GM12878 (cell line): ENCODE measurements at regions not wholly inside any gene's neighbourhood (a gene's known extent, or its start where the extent isn't known, plus 50 kb on each side); places are given as distances from the start of the nearest gene placed in this dataset.

Source experiments
- ATAC-seq: fragments of 200-7000 bp; cut with Tn5 transposase; 3 replicates; pipeline ENCODE4 v1.9.1; 2020; ENCODE audit warnings: mild to moderate bottlenecking, moderate library complexity
- BruUV-seq: library from RNA; stranded (reverse); fragments of 400-500 nt; replicated peaks from 2 replicates; lab custom pipeline; 2021; lab: Mats Ljungman, UMichigan
- CTCF ChIA-PET: fragments of 300-600 bp; sonication (Branson Sonifier 250); formaldehyde crosslinking; extraction: SDS; loops from one replicate; lab custom pipeline; 2021; ENCODE audit warnings: inconsistent platforms; lab: Yijun Ruan, JAX
- POLR2A ChIA-PET: fragments of 350-600 bp; formaldehyde crosslinking; extraction: SDS; loops from one replicate; lab custom pipeline; 2021; ENCODE audit warnings: inconsistent platforms; lab: Charles Lee
- RAD21 ChIA-PET: fragments of 300-600 bp; sonication (Branson Sonifier 250); formaldehyde crosslinking; loops from one replicate; lab custom pipeline; 2023; ENCODE audit warnings: antibody characterized with exemption; ENCODE audit not compliant: unreplicated experiment; lab: Charles Lee
- SMC1A ChIA-PET: fragments of 300-600 bp; sonication (Branson Sonifier 250); formaldehyde crosslinking; loops from one replicate; lab custom pipeline; 2023; ENCODE audit not compliant: unreplicated experiment, uncharacterized antibody; lab: Charles Lee
- DNase-seq: peaks from one replicate; pipeline ENCODE4 v3.0.0-alpha.2; 2011; ENCODE audit warnings: low read depth, low spot score
- FAIRE-seq: peaks from 3 replicates; lab custom pipeline; 2011; peaks lifted over from hg19 to GRCh38; lab: Jason Lieb, UNC
- H2AFZ ChIP-seq: 2 replicates; pipeline ENCODE4 v1.6.0; 2011; ENCODE audit warnings: low read depth, low read length, control low read depth; ENCODE audit not compliant: control insufficient read depth
- H3K27ac ChIP-seq: 2 replicates; pipeline ENCODE4 v1.5.1; 2011; ENCODE audit warnings: control low read depth; ENCODE audit not compliant: control insufficient read depth, insufficient read depth
- H3K27me3 ChIP-seq, 2 experiments: replicated peaks in 1 of 2; 2 replicates each; pipeline versions ENCODE4 v1.6.0 to v1.6.1; 2011; ENCODE audit warnings: low read length in 1 of 2; ENCODE audit not compliant: control insufficient read depth in 2 of 2, insufficient read depth in 2 of 2
- H3K36me3 ChIP-seq, 2 experiments: 2 replicates each; pipeline ENCODE4 v1.5.1; 2011; ENCODE audit warnings: low read length in 1 of 2; ENCODE audit not compliant: control insufficient read depth in 2 of 2, insufficient read depth in 2 of 2
- H3K4me1 ChIP-seq: 2 replicates; pipeline ENCODE4 v1.6.1; 2011; ENCODE audit warnings: mild to moderate bottlenecking, low read length, moderate library complexity, mixed read lengths; ENCODE audit not compliant: control insufficient read depth, insufficient read depth
- H3K4me2 ChIP-seq: 2 replicates; pipeline ENCODE4 v1.6.0; 2011; ENCODE audit warnings: control low read depth; ENCODE audit not compliant: control insufficient read depth, insufficient read depth
- H3K4me3 ChIP-seq: fragments of 200-600 bp; sonication (generic); 2 replicates; pipeline ENCODE4 v1.5.1; 2016
- H3K79me2 ChIP-seq: 2 replicates; pipeline ENCODE4 v1.6.0; 2011; ENCODE audit warnings: low read length; ENCODE audit not compliant: control insufficient read depth, insufficient read depth
- H3K9ac ChIP-seq: 2 replicates; pipeline ENCODE4 v1.8.0; 2011; ENCODE audit warnings: low read length, control low read depth, mixed read lengths; ENCODE audit not compliant: control insufficient read depth, insufficient read depth
- H3K9me3 ChIP-seq: replicated peaks from 3 replicates; pipeline ENCODE4 v1.5.1; 2011; ENCODE audit warnings: mild to moderate bottlenecking, low read length; ENCODE audit not compliant: control insufficient read depth, insufficient read depth
- H4K20me1 ChIP-seq: 2 replicates; pipeline ENCODE4 v1.6.0; 2011; ENCODE audit not compliant: control insufficient read depth, insufficient read depth
- ASH2L ChIP-seq: fragments of 300-600, 200-600 bp; sonication (generic); IDR thresholded peaks from 2 replicates; pipeline ENCODE4 v1.6.1; 2017; ENCODE audit warnings: low read depth, mild to moderate bottlenecking, borderline replicate concordance
- BACH1 ChIP-seq: fragments of 450-650 bp; IDR thresholded peaks from 2 replicates; pipeline ENCODE4 v1.6.1; 2017; ENCODE audit warnings: mild to moderate bottlenecking, borderline replicate concordance
- EGR1 ChIP-seq, 2 experiments: IDR thresholded peaks; 1 replicate in 1 of 2; 2 replicates in 1 of 2; pipeline ENCODE4 v1.6.1; 2011 to 2012; ENCODE audit warnings: low read depth in 2 of 2, low read length in 2 of 2, borderline replicate concordance in 1 of 2, mild to moderate bottlenecking in 1 of 2, moderate library complexity in 1 of 2
- LARP7 ChIP-seq: fragments of 450-650 bp; IDR thresholded peaks from 2 replicates; pipeline ENCODE4 v1.6.1; 2017; ENCODE audit warnings: mild to moderate bottlenecking
- NFYA ChIP-seq: IDR thresholded peaks from 2 replicates; pipeline ENCODE4 v1.6.1; 2011; ENCODE audit warnings: low read depth, mild to moderate bottlenecking, low read length, improper control_type of control experiment, borderline replicate concordance
- PAX8 ChIP-seq: fragments of 450-650 bp; IDR thresholded peaks from 2 replicates; pipeline ENCODE4 v1.6.1; 2017; ENCODE audit warnings: mild to moderate bottlenecking, moderate library complexity
- YBX1 ChIP-seq: fragments of 450-650 bp; IDR thresholded peaks from 2 replicates; pipeline ENCODE4 v1.6.1; 2016; ENCODE audit warnings: antibody characterized with exemption
- ZZZ3 ChIP-seq: IDR thresholded peaks from 2 replicates; pipeline ENCODE4 v1.6.1; 2011; ENCODE audit warnings: low read depth; ENCODE audit not compliant: control insufficient read depth, insufficient read length
- WGBS: methylation state at CpG from one replicate; pipeline ENCODE4 v1.1.6; 2016; ENCODE audit warnings: low lambda C conversion rate; ENCODE audit not compliant: insufficient replicate concordance, insufficient coverage; ENCODE audit errors: missing lambda C conversion rate; 5-methylcytosine and 5-hydroxymethylcytosine counted together
- in situ Hi-C: fragments of 300-500 bp; cut with MboI; formaldehyde crosslinking; loops from 9 replicates; pipeline ENCODE4 v1.14.3; 2018; ENCODE audit warnings: mixed read lengths
- intact Hi-C: fragments of 100-400 bp; cut with micrococcal nuclease; formaldehyde crosslinking; loops from one replicate; pipeline ENCODE4 v1.14.2; 2022; ENCODE audit not compliant: unreplicated experiment
- TF ChIP-seq, protein P1 (sequence below): fragments of 450-650 bp; IDR thresholded peaks from 2 replicates; pipeline ENCODE4 v1.6.1; 2017; ENCODE audit warnings: antibody characterized with exemption, mild to moderate bottlenecking, moderate library complexity
- TF ChIP-seq, protein P2 (sequence below): IDR thresholded peaks from 2 replicates; pipeline ENCODE4 v1.6.1; 2012; ENCODE audit warnings: low read depth, low read length, improper control_type of control experiment

DNA sequence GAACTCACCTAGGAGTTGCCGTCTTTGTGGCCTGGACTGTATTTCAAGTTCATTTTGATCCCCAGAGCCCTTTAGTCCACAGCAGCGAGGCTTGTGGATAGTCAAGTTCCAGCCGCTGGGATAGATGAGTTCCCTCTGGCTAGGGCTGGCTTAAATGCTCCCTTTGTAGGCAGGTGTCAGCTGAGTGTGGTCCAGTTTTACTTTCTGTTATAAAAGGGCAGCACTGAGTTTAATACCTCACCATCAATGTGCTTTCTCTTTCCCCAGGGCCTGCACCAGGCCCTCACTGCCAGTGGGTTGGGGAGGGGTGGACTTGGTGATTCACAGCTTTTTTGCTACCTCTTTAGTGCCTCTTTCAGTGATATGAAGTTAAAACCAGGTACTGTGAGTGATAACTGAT, 188.2 kb downstream of the SLCO4C1 start:
- in situ Hi-C loops, result no loop called here
- H3K9me3 ChIP-seq, result no peaks in the 10 kb centered on the region
- 36% methylated on average over 3 of the region's 3 CpGs for WGBS
- no peaks in the 10 kb centered on the region for H4K20me1 ChIP-seq
- no peaks in the 10 kb centered on the region for H3K27me3 ChIP-seq
- H2AFZ ChIP-seq, result no peak overlapping the region
- H3K36me3 ChIP-seq, result no peaks in the 10 kb centered on the region
- no peak for DNase-seq
- CTCF ChIA-PET, result no interaction called here
- H3K79me2 ChIP-seq, result no peaks in the 10 kb centered on the region
- TF ChIP-seq ZZZ3 (no peak), BACH1 (no peak), NFYA (no peak), EGR1 (IDR thresholded peaks at IDR 0.05; ENCODE audit: borderline replicate concordance in 1 of 2, low read depth in 2 of 2, low read length in 2 of 2) (no peak)
- TF ChIP-seq, all 136 proteins: peak for 0
- Histone ChIP-seq H3K4me2 (no peak overlapping the region), H3K9ac (no peak overlapping the region), H3K27ac (no peak overlapping the region), H3K4me3 (no peak overlapping the region), H3K4me1 (no peaks in the 10 kb centered on the region)
- ChIA-PET SMC1A (no interaction called here), RAD21 (no interaction called here), POLR2A (no interaction called here)
- BruUV-seq, result no TSS peak
- ATAC-seq, result no peak; the same call in 2 of the 3 replicates
- FAIRE-seq, result no peak
- intact Hi-C loops, result no loop called here

DNA sequence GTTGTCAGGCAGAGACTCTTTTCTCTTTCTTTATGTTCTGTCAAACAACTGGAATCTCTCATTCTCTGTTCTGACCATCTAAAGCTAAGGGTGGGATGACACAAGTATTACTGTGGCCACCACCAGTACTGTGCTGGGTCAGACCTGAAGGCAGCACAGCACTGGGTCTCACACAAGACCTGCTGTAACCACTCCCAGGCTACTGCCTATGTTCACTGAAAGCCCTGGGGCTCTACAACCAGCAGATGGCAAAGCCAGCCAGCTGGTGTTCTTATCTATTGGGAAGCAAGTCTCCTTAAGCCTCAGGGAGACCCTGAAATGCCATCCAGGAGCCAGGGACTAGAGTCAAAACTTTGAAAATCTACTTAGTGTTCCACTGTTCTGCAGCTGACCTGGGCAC, 189.5 kb downstream of the SLCO4C1 start:
- Histone ChIP-seq H3K27me3 (no peaks in the 10 kb centered on the region), H3K4me3 (no peak overlapping the region), H4K20me1 (no peaks in the 10 kb centered on the region), H3K9me3 (no peaks in the 10 kb centered on the region), H3K79me2 (no peaks in the 10 kb centered on the region), H3K36me3 (no peaks in the 10 kb centered on the region), H3K4me1 (no peaks in the 10 kb centered on the region), H3K4me2 (no peak overlapping the region), H3K27ac (no peak overlapping the region), H2AFZ (no peak overlapping the region), H3K9ac (no peak overlapping the region)
- ChIA-PET CTCF (no interaction called here), POLR2A (no interaction called here), RAD21 (no interaction called here), SMC1A (no interaction called here)
- in situ Hi-C loops, result no loop called here
- DNase-seq (no peak), FAIRE-seq (no peak), ATAC-seq (no peak)
- intact Hi-C loops, result no loop called here
- BruUV-seq, result no TSS peak
- TF ChIP-seq, protein P1, sequence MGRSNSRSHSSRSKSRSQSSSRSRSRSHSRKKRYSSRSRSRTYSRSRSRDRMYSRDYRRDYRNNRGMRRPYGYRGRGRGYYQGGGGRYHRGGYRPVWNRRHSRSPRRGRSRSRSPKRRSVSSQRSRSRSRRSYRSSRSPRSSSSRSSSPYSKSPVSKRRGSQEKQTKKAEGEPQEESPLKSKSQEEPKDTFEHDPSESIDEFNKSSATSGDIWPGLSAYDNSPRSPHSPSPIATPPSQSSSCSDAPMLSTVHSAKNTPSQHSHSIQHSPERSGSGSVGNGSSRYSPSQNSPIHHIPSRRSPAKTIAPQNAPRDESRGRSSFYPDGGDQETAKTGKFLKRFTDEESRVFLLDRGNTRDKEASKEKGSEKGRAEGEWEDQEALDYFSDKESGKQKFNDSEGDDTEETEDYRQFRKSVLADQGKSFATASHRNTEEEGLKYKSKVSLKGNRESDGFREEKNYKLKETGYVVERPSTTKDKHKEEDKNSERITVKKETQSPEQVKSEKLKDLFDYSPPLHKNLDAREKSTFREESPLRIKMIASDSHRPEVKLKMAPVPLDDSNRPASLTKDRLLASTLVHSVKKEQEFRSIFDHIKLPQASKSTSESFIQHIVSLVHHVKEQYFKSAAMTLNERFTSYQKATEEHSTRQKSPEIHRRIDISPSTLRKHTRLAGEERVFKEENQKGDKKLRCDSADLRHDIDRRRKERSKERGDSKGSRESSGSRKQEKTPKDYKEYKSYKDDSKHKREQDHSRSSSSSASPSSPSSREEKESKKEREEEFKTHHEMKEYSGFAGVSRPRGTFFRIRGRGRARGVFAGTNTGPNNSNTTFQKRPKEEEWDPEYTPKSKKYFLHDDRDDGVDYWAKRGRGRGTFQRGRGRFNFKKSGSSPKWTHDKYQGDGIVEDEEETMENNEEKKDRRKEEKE, result no peak
- TF ChIP-seq, protein P2, sequence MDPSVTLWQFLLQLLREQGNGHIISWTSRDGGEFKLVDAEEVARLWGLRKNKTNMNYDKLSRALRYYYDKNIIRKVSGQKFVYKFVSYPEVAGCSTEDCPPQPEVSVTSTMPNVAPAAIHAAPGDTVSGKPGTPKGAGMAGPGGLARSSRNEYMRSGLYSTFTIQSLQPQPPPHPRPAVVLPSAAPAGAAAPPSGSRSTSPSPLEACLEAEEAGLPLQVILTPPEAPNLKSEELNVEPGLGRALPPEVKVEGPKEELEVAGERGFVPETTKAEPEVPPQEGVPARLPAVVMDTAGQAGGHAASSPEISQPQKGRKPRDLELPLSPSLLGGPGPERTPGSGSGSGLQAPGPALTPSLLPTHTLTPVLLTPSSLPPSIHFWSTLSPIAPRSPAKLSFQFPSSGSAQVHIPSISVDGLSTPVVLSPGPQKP, result no peak
- no peak for TF ChIP-seq YBX1
- TF ChIP-seq ASH2L, result no peak
- TF ChIP-seq PAX8, result no peak
- no peak for TF ChIP-seq LARP7
